ENCODE measurements at regions not wholly inside any gene's neighbourhood (a gene's known extent, or its start where the extent isn't known, plus 50 kb on each side); places are given as distances from the start of the nearest gene placed in this dataset.

GRCh38 chr3:144045766-144046165 lies 74.1 kb downstream of the DIPK2A start:
- TF ChIP-seq HDGF (IDR thresholded peaks at IDR 0.05; ENCODE audit: borderline replicate concordance) (no peak), NFRKB (IDR thresholded peaks at IDR 0.05) (no peak), FOXA1 (IDR thresholded peaks at IDR 0.05) (no peak), FOXK2 (IDR thresholded peaks at IDR 0.05) (no peak), BHLHE40 (IDR thresholded peaks at IDR 0.05; ENCODE audit: borderline replicate concordance) (no peak), TARDBP (IDR thresholded peaks at IDR 0.05) (no peak), FOXM1 (IDR thresholded peaks at IDR 0.05; ENCODE audit: borderline replicate concordance) (no peak), SP1 (IDR thresholded peaks at IDR 0.05) (no peak), ARNT (IDR thresholded peaks at IDR 0.05) (no peak), LEF1 (IDR thresholded peaks at IDR 0.05; ENCODE audit: borderline replicate concordance) (no peak), CTBP1 (IDR thresholded peaks at IDR 0.05; ENCODE audit: borderline replicate concordance) (no peak), SUZ12 (IDR thresholded peaks at IDR 0.05) (no peak)
